ENCODE measurements at regions not wholly inside any gene's neighbourhood (a gene's known extent, or its start where the extent isn't known, plus 50 kb on each side); places are given as distances from the start of the nearest gene placed in this dataset.

GRCh38 chr9:129359916-129360536 lies 182.0 kb upstream of the IER5L start:
- no peak for TF ChIP-seq EZH2 (IDR thresholded peaks at IDR 0.05; ENCODE audit: insufficient read depth, poor library complexity, severe bottlenecking)
- TF ChIP-seq EZH2phosphoT487 (IDR thresholded peaks at IDR 0.05; ENCODE audit: insufficient read depth, low read depth), result no peak

All from GM23248 (cell line).